K562 (cell line): ENCODE measurements at regions not wholly inside any gene's neighbourhood (a gene's known extent, or its start where the extent isn't known, plus 50 kb on each side); places are given as distances from the start of the nearest gene placed in this dataset.

ENCODE experiments used
- ATAC-seq: fragments of 200-7000 bp; cut with Tn5 transposase; 3 replicates; pipeline ENCODE4 v1.9.1; 2020; ENCODE audit warnings: moderate library complexity
- BruUV-seq: library from RNA; stranded (reverse); fragments of 400-500 nt; replicated peaks from 2 replicates; lab custom pipeline; 2021; lab: Mats Ljungman, UMichigan
- CTCF ChIA-PET: fragments of 300-600 bp; formaldehyde crosslinking; extraction: SDS; loops from one replicate; lab custom pipeline; 2021; ENCODE audit warnings: low intra/inter-chr PET ratio; lab: Yijun Ruan, JAX
- POLR2A ChIA-PET: fragments of 300-600, 350-650 bp; sonication (Branson Sonifier 250); formaldehyde crosslinking; extraction: SDS; loops from one replicate; lab custom pipeline; 2021; ENCODE audit warnings: antibody characterized with exemption, inconsistent platforms; lab: Yijun Ruan, JAX
- DNase-seq, 4 experiments: peaks; one replicate each; pipeline versions ENCODE4 v3.0.0 to v3.0.0-alpha.2; 2011 to 2018; ENCODE audit warnings: low spot score in 3 of 4, mixed read lengths in 3 of 4; ENCODE audit errors: extremely low read depth in 1 of 4
- FAIRE-seq: peaks from 2 replicates; lab custom pipeline; 2011; peaks lifted over from hg19 to GRCh38; lab: Jason Lieb, UNC
- H2AFZ ChIP-seq: 2 replicates; pipeline ENCODE4 v1.6.0; 2011; ENCODE audit warnings: low read depth, low read length, control low read depth, inconsistent platforms
- H3K27ac ChIP-seq: fragments of 200-600 bp; 3 replicates; pipeline ENCODE4 v1.8.0; 2011; ENCODE audit warnings: low read depth, mild to moderate bottlenecking, control low read depth, inconsistent platforms, low read length, moderate library complexity, mixed read lengths; ENCODE audit errors: extremely low read depth
- H3K27me3 ChIP-seq, 2 experiments: fragments of 300-600 bp in 1 of 2; 2 replicates in 1 of 2; 3 replicates in 1 of 2; pipeline versions ENCODE4 v1.6.0 to v1.8.0; 2011; ENCODE audit warnings: inconsistent platforms in 2 of 2, low read length in 2 of 2, mild to moderate bottlenecking in 1 of 2, mixed read lengths in 1 of 2, moderate library complexity in 1 of 2; ENCODE audit not compliant: control insufficient read depth in 2 of 2, insufficient read depth in 2 of 2
- H3K36me3 ChIP-seq: fragments of 300-600 bp; 3 replicates; pipeline ENCODE4 v1.8.0; 2011; ENCODE audit warnings: mild to moderate bottlenecking, low read length, inconsistent platforms; ENCODE audit not compliant: control insufficient read depth, insufficient read depth
- H3K4me1 ChIP-seq, 2 experiments: fragments of 200-600 bp in 1 of 2; replicated peaks in 1 of 2; 2 replicates in 1 of 2; 3 replicates in 1 of 2; pipeline versions ENCODE4 v1.5.1 to v1.8.0; 2011; ENCODE audit warnings: inconsistent platforms in 2 of 2, low read length in 2 of 2, mild to moderate bottlenecking in 1 of 2, mixed read lengths in 1 of 2, moderate library complexity in 1 of 2; ENCODE audit not compliant: control insufficient read depth in 2 of 2, insufficient read depth in 2 of 2
- H3K4me2 ChIP-seq: 2 replicates; pipeline ENCODE4 v1.6.1; 2011; ENCODE audit warnings: low read length, control low read depth, inconsistent platforms, mixed read lengths; ENCODE audit not compliant: insufficient read depth
- H3K4me3 ChIP-seq: fragments of 200-600 bp; sonication (generic), shearing (Covaris generic); 2 replicates; pipeline ENCODE4 v1.5.1; 2016; ENCODE audit warnings: control low read depth, inconsistent platforms
- H3K79me2 ChIP-seq: fragments of 200-600 bp; 3 replicates; pipeline ENCODE4 v1.8.0; 2011; ENCODE audit warnings: low read length, inconsistent platforms; ENCODE audit not compliant: control insufficient read depth, insufficient read depth
- H3K9ac ChIP-seq, 2 experiments: 2 replicates each; pipeline versions ENCODE4 v1.6.0 to v1.6.1; 2011; ENCODE audit warnings: low read depth in 2 of 2, low read length in 2 of 2, control low read depth in 1 of 2, inconsistent platforms in 1 of 2, mild to moderate bottlenecking in 1 of 2, mixed read lengths in 1 of 2; ENCODE audit not compliant: insufficient read depth in 1 of 2
- H3K9me1 ChIP-seq: one replicate; pipeline ENCODE4 v1.6.0; 2011; ENCODE audit warnings: inconsistent platforms, mild to moderate bottlenecking, low read length, moderate library complexity; ENCODE audit not compliant: control insufficient read depth, insufficient read depth
- H3K9me3 ChIP-seq: replicated peaks from 2 replicates; pipeline ENCODE4 v1.5.1; 2011; ENCODE audit warnings: low read depth, low read length, inconsistent platforms; ENCODE audit not compliant: control insufficient read depth, insufficient read depth
- H4K20me1 ChIP-seq: replicated peaks from 2 replicates; pipeline ENCODE4 v1.6.1; 2011; ENCODE audit warnings: low read length, inconsistent platforms, mixed read lengths; ENCODE audit not compliant: control insufficient read depth, insufficient read depth
- BACH1 ChIP-seq: fragments of 200-800 bp; sonication (Bioruptor generic); IDR thresholded peaks from 2 replicates; pipeline ENCODE4 v1.6.1; 2016; ENCODE audit warnings: missing genetic modification characterization, missing compliant biosample characterization
- BCOR ChIP-seq: fragments of 450-650 bp; IDR thresholded peaks from 2 replicates; pipeline ENCODE4 v1.6.1; 2016
- CHAMP1 ChIP-seq: fragments of 450-650 bp; IDR thresholded peaks from 2 replicates; pipeline ENCODE4 v1.6.1; 2016; ENCODE audit warnings: mild to moderate bottlenecking
- DLX4 ChIP-seq: fragments of 250-450 bp; sonication (Bioruptor Pico); IDR thresholded peaks from 2 replicates; pipeline ENCODE4 v1.6.1; 2021; ENCODE audit warnings: mild to moderate bottlenecking
- ILK ChIP-seq: fragments of 450-650 bp; IDR thresholded peaks from 2 replicates; pipeline ENCODE4 v1.6.1; 2016; ENCODE audit warnings: missing genetic modification characterization, low read depth, mild to moderate bottlenecking, missing compliant biosample characterization, moderate library complexity, borderline replicate concordance
- MAFF ChIP-seq: IDR thresholded peaks from 2 replicates; pipeline ENCODE4 v1.6.1; 2012; ENCODE audit warnings: low read length, improper control_type of control experiment
- PYGO2 ChIP-seq: fragments of 450-650 bp; IDR thresholded peaks from 2 replicates; pipeline ENCODE4 v1.6.1; 2016; ENCODE audit warnings: mild to moderate bottlenecking, missing genetic modification characterization, moderate library complexity, missing compliant biosample characterization
- SMARCA5 ChIP-seq: fragments of 450-650 bp; IDR thresholded peaks from 2 replicates; pipeline ENCODE4 v1.6.1; 2016
- TAF9B ChIP-seq: fragments of 450-650 bp; IDR thresholded peaks from 2 replicates; pipeline ENCODE4 v1.6.1; 2018; ENCODE audit warnings: mild to moderate bottlenecking; ENCODE audit not compliant: partially characterized antibody
- TRIM24 ChIP-seq, 2 experiments: fragments of 450-650 bp; IDR thresholded peaks; 2 replicates each; pipeline ENCODE4 v1.6.1; 2016
- U2AF1 ChIP-seq: fragments of 200-400 bp; formaldehyde crosslinking; optimal IDR thresholded peaks from 2 replicates; pipeline ENCODE3; 2017; ENCODE audit warnings: mild to moderate bottlenecking, low read depth, low read length, moderate library complexity
- ZNF395 ChIP-seq: fragments of 200-800 bp; sonication (Bioruptor generic); IDR thresholded peaks from 2 replicates; pipeline ENCODE4 v1.6.1; 2017; ENCODE audit warnings: missing genetic modification characterization, missing compliant biosample characterization
- ZNF592 ChIP-seq: fragments of 450-650 bp; IDR thresholded peaks from 2 replicates; pipeline ENCODE4 v1.6.1; 2017; ENCODE audit warnings: antibody characterized with exemption, mild to moderate bottlenecking
- in situ Hi-C: fragments of 300-500 bp; cut with MboI; formaldehyde crosslinking; loops from 4 replicates; pipeline ENCODE4 v1.15.0; 2018; ENCODE audit warnings: inconsistent platforms, mixed read lengths
- intact Hi-C: fragments of 100-400 bp; cut with micrococcal nuclease; formaldehyde crosslinking; loops from 2 replicates; pipeline ENCODE4 v1.14.2; 2022

- CTCF ChIA-PET = no interaction called here
- H3K9ac ChIP-seq = no peak overlapping the region
- POLR2A ChIA-PET = no interaction called here
- intact Hi-C loops = loop anchor here (10.0 kb wide), 1 partner anchor 132 kb away; no protein-coding TSS in a partner anchor
- no peaks in the 10 kb centered on the region for H3K9me1 ChIP-seq
- ATAC-seq (no peak), FAIRE-seq (no peak)
- peaks cover 3 to 6% of the 10 kb centered on the region in 2 experiments; a peak in 2 of 5 replicates for H3K4me1 ChIP-seq
- in situ Hi-C loops = no loop called here
- H4K20me1 ChIP-seq = no peaks in the 10 kb centered on the region
- H3K27ac ChIP-seq = no peak overlapping the region
- H3K4me2 ChIP-seq = no peak overlapping the region
- no peaks in the 10 kb centered on the region for H3K9me3 ChIP-seq
- TF ChIP-seq PYGO2 (tag) = no peak
- no peak for TF ChIP-seq ZNF592
- TF ChIP-seq BCOR = no peak
- TF ChIP-seq MAFF = no peak
- no peak for TF ChIP-seq ZNF395
- TF ChIP-seq U2AF1 = no peak
- TF ChIP-seq TRIM24 (IDR thresholded peaks at IDR 0.05) = no peak
- no peak for TF ChIP-seq TAF9B
- no peak for TF ChIP-seq DLX4 (CRISPR knock-in tag)
- TF ChIP-seq ILK = no peak
- TF ChIP-seq BACH1 (tag) = no peak
- TF ChIP-seq SMARCA5 = no peak
- no peak for TF ChIP-seq CHAMP1
- TF ChIP-seq, all 486 proteins: peak for 0
- no peak for DNase-seq
- H3K4me3 ChIP-seq = no peak overlapping the region
- H3K79me2 ChIP-seq = no peaks in the 10 kb centered on the region
- H2AFZ ChIP-seq = no peak overlapping the region
- H3K36me3 ChIP-seq = no peaks in the 10 kb centered on the region
- no peaks in the 10 kb centered on the region; a peak in 1 of 5 replicates for H3K27me3 ChIP-seq
- BruUV-seq = no TSS peak
Observed at GRCh38 chr10:93222876-93223275, 149.2 kb downstream of the CYP26A1 start.
